ENCODE measurements at regions not wholly inside any gene's neighbourhood (a gene's known extent, or its start where the extent isn't known, plus 50 kb on each side); places are given as distances from the start of the nearest gene placed in this dataset. TPM values are rescaled to one million over a fixed set of nuclear protein-coding genes. Genes with fewer than 3 reads are reported as not detected.

DNA sequence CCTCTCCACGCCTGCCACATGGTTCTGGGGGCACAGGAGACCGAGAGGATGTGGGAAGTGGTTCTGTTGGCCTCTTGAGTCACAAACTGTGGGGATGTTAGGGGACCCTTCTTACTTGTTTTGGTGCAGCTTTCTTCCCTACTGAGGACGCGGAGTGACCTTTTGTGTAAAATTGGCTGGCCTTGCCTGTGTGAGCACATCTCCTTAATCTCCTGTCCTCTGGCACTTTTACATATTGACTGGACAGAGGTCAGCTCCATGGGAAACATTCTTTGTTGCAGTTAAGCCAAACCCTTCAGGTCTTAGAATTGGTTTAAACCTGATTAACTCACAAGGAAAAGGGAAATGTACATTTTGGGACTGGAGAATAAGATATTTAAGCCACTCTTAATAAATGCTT, 51.2 kb upstream of the TENM4 start:
- no peaks in the 10 kb centered on the region for H3K4me1 Mint-ChIP-seq (ENCODE audit: low read depth)
- no peaks in the 10 kb centered on the region for H3K36me3 Mint-ChIP-seq (ENCODE audit: low read depth)
- no peak overlapping the region for H3K4me3 Mint-ChIP-seq
- no peaks in the 10 kb centered on the region for H3K9me3 Mint-ChIP-seq
- TF ChIP-seq, protein P1, sequence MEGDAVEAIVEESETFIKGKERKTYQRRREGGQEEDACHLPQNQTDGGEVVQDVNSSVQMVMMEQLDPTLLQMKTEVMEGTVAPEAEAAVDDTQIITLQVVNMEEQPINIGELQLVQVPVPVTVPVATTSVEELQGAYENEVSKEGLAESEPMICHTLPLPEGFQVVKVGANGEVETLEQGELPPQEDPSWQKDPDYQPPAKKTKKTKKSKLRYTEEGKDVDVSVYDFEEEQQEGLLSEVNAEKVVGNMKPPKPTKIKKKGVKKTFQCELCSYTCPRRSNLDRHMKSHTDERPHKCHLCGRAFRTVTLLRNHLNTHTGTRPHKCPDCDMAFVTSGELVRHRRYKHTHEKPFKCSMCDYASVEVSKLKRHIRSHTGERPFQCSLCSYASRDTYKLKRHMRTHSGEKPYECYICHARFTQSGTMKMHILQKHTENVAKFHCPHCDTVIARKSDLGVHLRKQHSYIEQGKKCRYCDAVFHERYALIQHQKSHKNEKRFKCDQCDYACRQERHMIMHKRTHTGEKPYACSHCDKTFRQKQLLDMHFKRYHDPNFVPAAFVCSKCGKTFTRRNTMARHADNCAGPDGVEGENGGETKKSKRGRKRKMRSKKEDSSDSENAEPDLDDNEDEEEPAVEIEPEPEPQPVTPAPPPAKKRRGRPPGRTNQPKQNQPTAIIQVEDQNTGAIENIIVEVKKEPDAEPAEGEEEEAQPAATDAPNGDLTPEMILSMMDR (IDR thresholded peaks at IDR 0.05): no peak
- intact Hi-C loops (cut with micrococcal nuclease): no loop called here
- CTCF ChIA-PET: interaction anchor here (1.8 to 2.7 kb wide), 2 partner anchors 91 to 846 kb away, joined by 5 to 9 read pairs; no protein-coding TSS in a partner anchor
- ATAC-seq (no peak), DNase-seq (no peak)
- POLR2A ChIA-PET: no interaction called here
- peaks cover 1% of the 10 kb centered on the region for H3K27me3 Mint-ChIP-seq
- no peak overlapping the region for H3K27ac Mint-ChIP-seq

Small RNA genes in the stretch of these regions (microRNA-seq; reads per million reads assigned to microRNA genes)
- gene MIR4300 (ENCODE audit: borderline microRNAs expressed, borderline replicate concordance): not detected
